Stimulated activated naive CD8-positive, alpha-beta T cell treated with anti-CD3 and anti-CD28 coated beads, Interleukin-15, amount 100 ng/mL, for 72 hours (primary cell): ENCODE measurements at regions not wholly inside any gene's neighbourhood (a gene's known extent, or its start where the extent isn't known, plus 50 kb on each side); places are given as distances from the start of the nearest gene placed in this dataset.

Experiments
- ATAC-seq: fragments of 150-1000 bp; cut with Tn5 transposase; 2 replicates; pipeline ENCODE4 v1.10.0; 2021; ENCODE audit warnings: mild to moderate bottlenecking, moderate library complexity
- DNase-seq, 2 donors: peaks; one replicate each; pipeline ENCODE4 v3.0.0; 2021 to 2022
- H3K27ac Mint-ChIP-seq, 2 donors: one replicate each; pipeline ENCODE4 v1.8.0; 2022; ENCODE audit warnings: mild to moderate bottlenecking in 2 of 2, mixed read lengths in 2 of 2, moderate library complexity in 2 of 2
- H3K27me3 Mint-ChIP-seq: one replicate; pipeline ENCODE4 v1.8.0; 2022; ENCODE audit warnings: mixed read lengths
- H3K4me1 Mint-ChIP-seq: one replicate; pipeline ENCODE4 v1.8.0; 2022; ENCODE audit warnings: mild to moderate bottlenecking, mixed read lengths
- H3K4me3 Mint-ChIP-seq, 2 donors: one replicate each; pipeline ENCODE4 v1.8.0; 2022; ENCODE audit warnings: mild to moderate bottlenecking in 2 of 2, mixed read lengths in 2 of 2, moderate library complexity in 1 of 2
- H3K9me3 Mint-ChIP-seq, 2 donors: one replicate each; pipeline ENCODE4 v1.8.0; 2022; ENCODE audit warnings: mixed read lengths in 2 of 2

DNA sequence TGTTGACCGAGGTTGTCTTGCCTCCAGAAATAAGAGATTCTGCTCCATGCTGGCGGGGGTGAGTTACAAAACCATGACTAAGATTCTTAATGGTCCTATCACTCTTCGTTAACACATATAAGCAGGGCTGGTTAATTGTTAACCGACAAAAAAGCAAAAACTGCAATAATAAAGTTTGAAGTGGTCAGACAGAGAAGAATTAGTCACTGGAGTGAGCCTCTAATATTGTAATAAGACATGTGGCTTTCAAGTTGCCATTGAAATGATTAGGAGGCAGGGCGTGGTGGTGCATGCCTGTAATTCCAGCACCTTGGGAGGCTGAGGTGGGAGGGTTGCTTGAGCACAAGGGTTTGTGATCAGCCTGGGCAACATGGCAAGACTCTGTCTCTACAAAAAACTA is 78.4 kb upstream of the NR2F2 start:
- ATAC-seq (no peak), DNase-seq (no peak)
- no peaks in the 10 kb centered on the region for H3K4me1 Mint-ChIP-seq
- H3K27me3 Mint-ChIP-seq: no peaks in the 10 kb centered on the region
- peaks cover 0 to 11% of the 10 kb centered on the region in 2 donors for H3K9me3 Mint-ChIP-seq
- no peak overlapping the region for H3K4me3 Mint-ChIP-seq
- no peak overlapping the region for H3K27ac Mint-ChIP-seq

GRCh38 chr15:96253006-96253747 is 77.3 kb upstream of the NR2F2 start:
- no peaks in the 10 kb centered on the region for H3K27me3 Mint-ChIP-seq
- H3K27ac Mint-ChIP-seq: no peak overlapping the region
- H3K4me3 Mint-ChIP-seq: no peak overlapping the region
- DNase-seq (no peak), ATAC-seq (no peak)
- H3K9me3 Mint-ChIP-seq: peaks cover 0 to 11% of the 10 kb centered on the region in 2 donors
- H3K4me1 Mint-ChIP-seq: no peaks in the 10 kb centered on the region

DNA sequence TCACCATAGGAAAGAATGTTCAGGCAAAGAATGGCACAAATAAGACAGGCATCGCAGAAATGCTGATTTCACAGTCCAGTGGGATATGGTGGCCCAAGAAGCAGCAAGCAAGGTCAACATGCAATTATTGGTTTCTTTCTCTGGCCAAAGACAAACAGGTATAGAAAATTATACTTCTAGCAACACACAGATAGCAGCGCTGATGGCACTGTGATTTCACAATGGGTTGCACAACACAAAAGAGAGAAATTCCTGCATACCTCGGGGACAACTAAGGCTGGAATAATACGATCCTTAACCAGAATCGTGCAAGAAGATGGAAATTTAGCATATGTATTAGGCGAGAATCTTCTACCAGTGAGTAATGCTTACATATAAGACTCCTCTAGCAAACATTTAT is 76.3 kb upstream of the NR2F2 start:
- ATAC-seq (no peak), DNase-seq (no peak)
- no peaks in the 10 kb centered on the region for H3K4me1 Mint-ChIP-seq
- peaks cover 0 to 11% of the 10 kb centered on the region in 2 donors for H3K9me3 Mint-ChIP-seq
- H3K27ac Mint-ChIP-seq: no peak overlapping the region
- no peak overlapping the region for H3K4me3 Mint-ChIP-seq
- H3K27me3 Mint-ChIP-seq: no peaks in the 10 kb centered on the region

DNA sequence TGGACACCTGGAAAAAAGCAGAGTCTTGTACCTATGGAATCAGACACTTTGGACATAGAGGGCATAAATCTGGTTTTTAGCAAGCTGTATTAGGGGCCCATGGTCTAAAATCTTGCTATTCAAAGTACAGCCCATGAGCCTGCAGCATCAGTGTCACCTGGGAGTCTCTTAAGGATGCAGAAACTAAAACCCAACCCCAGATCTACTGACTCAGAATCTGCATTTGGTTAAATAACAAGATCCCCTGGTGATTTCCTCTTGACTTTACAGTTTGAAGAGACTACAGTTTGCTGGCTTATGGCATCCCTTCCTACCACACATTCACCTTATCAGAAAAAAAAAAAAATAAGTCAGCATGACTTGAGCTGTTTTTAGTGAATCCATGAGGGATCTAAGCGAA is 74.9 kb upstream of the NR2F2 start:
- ATAC-seq: no peak
- H3K4me3 Mint-ChIP-seq: no peak overlapping the region
- H3K27ac Mint-ChIP-seq: no peak overlapping the region
- no peaks in the 10 kb centered on the region for H3K4me1 Mint-ChIP-seq
- H3K9me3 Mint-ChIP-seq: peaks cover 0 to 11% of the 10 kb centered on the region in 2 donors
- H3K27me3 Mint-ChIP-seq: no peaks in the 10 kb centered on the region
- DNase-seq: no peak

GRCh38 chr15:96261575-96262034 is 68.9 kb upstream of the NR2F2 start:
- H3K27me3 Mint-ChIP-seq: no peaks in the 10 kb centered on the region
- H3K27ac Mint-ChIP-seq: no peak overlapping the region
- no peak for ATAC-seq
- H3K9me3 Mint-ChIP-seq: no peaks in the 10 kb centered on the region
- no peak for DNase-seq
- no peaks in the 10 kb centered on the region for H3K4me1 Mint-ChIP-seq
- H3K4me3 Mint-ChIP-seq: no peak overlapping the region

DNA sequence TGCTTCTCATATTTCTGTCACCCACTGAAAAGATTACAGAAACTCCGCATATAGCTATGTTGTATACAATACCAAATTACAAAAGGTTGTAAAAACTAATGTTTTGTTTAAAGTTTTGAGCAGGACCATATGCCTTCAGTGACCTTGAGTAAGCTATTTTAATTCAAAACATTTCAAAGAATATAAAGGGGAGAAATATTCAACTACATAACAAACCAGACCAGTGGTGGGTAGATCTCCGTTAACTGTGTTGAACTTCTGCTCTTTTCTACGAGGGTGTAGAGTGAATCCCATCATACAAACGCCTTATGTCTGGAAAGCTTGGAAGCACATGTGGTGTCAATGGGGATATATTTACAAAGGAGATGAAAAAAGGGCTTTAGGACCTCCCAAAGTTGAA is 68.4 kb upstream of the NR2F2 start:
- DNase-seq: no peak
- Mint-ChIP-seq H3K9me3 (no peaks in the 10 kb centered on the region), H3K4me1 (no peaks in the 10 kb centered on the region), H3K4me3 (no peak overlapping the region), H3K27me3 (no peaks in the 10 kb centered on the region), H3K27ac (no peak overlapping the region)
- ATAC-seq: no peak

- H3K4me1 Mint-ChIP-seq: no peaks in the 10 kb centered on the region
- no peak overlapping the region for H3K4me3 Mint-ChIP-seq
- DNase-seq: no peak
- H3K27ac Mint-ChIP-seq: no peak overlapping the region
- H3K27me3 Mint-ChIP-seq: no peaks in the 10 kb centered on the region
- no peaks in the 10 kb centered on the region for H3K9me3 Mint-ChIP-seq
- ATAC-seq: no peak
These were observed 67.7 kb upstream of the NR2F2 start for GRCh38 chr15:96262549-96263489.

DNA sequence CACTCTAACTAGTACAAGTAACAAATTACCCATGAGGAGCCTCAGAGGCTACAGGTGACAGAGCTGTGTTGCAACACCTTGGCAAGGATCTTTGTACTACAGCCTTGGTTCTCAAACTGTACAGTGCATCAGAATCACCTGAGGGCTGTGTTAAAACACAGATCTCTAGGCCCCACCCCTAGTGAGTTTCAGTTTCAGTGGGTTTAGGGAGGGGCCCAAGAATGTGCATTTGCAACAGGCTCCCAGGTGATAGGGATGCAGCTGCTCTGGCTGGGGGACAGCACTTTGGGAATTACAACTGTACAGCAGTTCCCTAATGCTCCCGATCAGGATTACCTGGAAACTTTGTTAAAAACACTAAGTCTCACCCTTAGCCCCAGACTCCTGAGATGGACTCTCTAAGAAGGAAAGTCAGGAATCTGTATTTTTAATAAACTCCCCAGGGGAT is 66.1 kb upstream of the NR2F2 start:
- DNase-seq (no peak), ATAC-seq (no peak)
- Mint-ChIP-seq H3K4me1 (no peaks in the 10 kb centered on the region), H3K27me3 (no peaks in the 10 kb centered on the region), H3K4me3 (no peak overlapping the region), H3K27ac (no peak overlapping the region), H3K9me3 (no peaks in the 10 kb centered on the region)

GRCh38 chr15:96264801-96265515 is 65.5 kb upstream of the NR2F2 start:
- Mint-ChIP-seq H3K4me1 (no peaks in the 10 kb centered on the region), H3K27me3 (no peaks in the 10 kb centered on the region), H3K27ac (no peak overlapping the region), H3K4me3 (no peak overlapping the region), H3K9me3 (no peaks in the 10 kb centered on the region)
- ATAC-seq (no peak), DNase-seq (no peak)

DNA sequence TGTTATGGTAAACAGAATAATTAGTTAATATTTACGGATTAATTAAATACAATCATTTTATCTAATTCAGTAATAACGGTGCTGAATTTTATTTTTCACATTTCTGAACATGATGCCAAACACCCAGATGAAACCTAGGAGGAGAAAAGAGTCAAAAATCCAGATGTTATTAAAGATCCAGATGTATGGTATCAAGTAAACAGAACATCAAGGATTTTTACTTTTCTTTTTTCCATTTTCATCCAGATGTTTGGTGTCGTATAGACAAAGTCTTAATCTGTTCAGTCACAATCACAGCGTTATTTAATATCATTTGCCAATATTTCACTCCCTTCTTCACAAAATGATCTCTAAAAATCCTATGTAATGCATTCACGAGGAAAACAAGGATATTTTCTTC is 64.0 kb upstream of the NR2F2 start:
- Mint-ChIP-seq H3K27me3 (no peaks in the 10 kb centered on the region), H3K27ac (no peak overlapping the region), H3K4me3 (no peak overlapping the region), H3K4me1 (no peaks in the 10 kb centered on the region), H3K9me3 (no peaks in the 10 kb centered on the region)
- ATAC-seq: no peak
- no peak for DNase-seq

GRCh38 chr15:96267463-96267862 is 63.0 kb upstream of the NR2F2 start:
- no peaks in the 10 kb centered on the region for H3K4me1 Mint-ChIP-seq
- no peaks in the 10 kb centered on the region for H3K27me3 Mint-ChIP-seq
- H3K9me3 Mint-ChIP-seq: no peaks in the 10 kb centered on the region
- H3K4me3 Mint-ChIP-seq: no peak overlapping the region
- DNase-seq (no peak), ATAC-seq (no peak)
- H3K27ac Mint-ChIP-seq: no peak overlapping the region

DNA sequence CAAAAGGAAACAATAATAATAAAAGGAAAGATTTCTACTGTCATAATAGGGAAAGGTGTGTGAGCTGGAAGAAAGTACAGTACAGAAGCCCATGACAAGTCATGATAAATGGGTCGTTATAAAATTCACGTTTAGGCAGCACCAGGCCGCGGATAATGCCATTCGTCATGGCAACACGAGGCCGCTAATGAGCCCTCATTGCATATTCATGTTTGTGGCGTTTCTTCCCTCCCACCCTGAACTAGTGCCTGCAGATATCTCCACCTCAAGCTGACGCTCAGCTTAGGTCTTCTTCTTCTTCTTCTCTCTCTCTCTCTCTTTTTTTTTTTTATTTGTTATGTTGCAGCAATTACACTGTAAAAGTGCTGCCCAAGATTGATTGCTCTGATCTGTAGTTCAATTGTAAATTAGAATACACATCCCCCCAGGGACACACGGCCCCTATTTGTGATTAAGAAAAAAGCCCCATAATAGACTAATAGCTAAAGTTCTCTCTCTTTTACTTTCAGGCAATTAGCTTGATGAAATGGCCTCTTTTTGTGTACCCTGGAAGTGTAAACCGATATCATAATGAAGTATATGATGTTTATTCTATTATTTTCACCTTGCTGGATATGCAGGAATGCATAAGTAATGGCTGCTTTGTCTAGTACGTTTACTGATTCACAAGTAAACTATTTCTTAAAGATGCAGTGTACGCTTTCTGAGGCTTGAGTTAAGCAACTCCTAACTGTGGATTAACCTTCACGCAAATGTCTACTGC is 61.9 kb upstream of the NR2F2 start:
- H3K9me3 Mint-ChIP-seq: no peaks in the 10 kb centered on the region
- no peak overlapping the region for H3K4me3 Mint-ChIP-seq
- ATAC-seq (no peak), DNase-seq (no peak)
- H3K27ac Mint-ChIP-seq: no peak overlapping the region
- no peaks in the 10 kb centered on the region for H3K27me3 Mint-ChIP-seq
- H3K4me1 Mint-ChIP-seq: no peaks in the 10 kb centered on the region

GRCh38 chr15:96270581-96271172 is 59.8 kb upstream of the NR2F2 start:
- no peak overlapping the region for H3K27ac Mint-ChIP-seq
- no peaks in the 10 kb centered on the region for H3K4me1 Mint-ChIP-seq
- ATAC-seq: no peak
- DNase-seq: no peak
- H3K4me3 Mint-ChIP-seq: no peak overlapping the region
- no peaks in the 10 kb centered on the region for H3K9me3 Mint-ChIP-seq
- H3K27me3 Mint-ChIP-seq: no peaks in the 10 kb centered on the region

DNA sequence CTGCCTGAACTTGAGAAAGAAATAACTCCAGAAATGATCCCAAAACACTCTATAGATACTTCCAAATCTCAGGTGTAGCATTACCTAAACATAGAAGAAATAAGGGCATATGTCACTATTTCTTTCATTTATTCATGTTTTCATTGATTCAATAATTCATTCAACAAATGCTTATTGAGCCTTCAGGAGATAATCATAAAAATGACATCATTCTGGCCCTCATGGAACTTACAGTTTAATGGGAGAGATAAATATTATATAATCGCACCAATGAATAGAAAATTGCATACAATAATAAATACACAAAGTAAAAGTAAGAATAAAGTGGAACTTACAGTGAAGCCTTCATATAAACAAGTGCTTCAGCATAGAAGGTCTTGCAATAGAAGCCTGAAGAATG is 58.1 kb upstream of the NR2F2 start:
- ATAC-seq: no peak
- DNase-seq: no peak
- H3K4me3 Mint-ChIP-seq: no peak overlapping the region
- no peaks in the 10 kb centered on the region for H3K27me3 Mint-ChIP-seq
- H3K4me1 Mint-ChIP-seq: no peaks in the 10 kb centered on the region
- no peaks in the 10 kb centered on the region for H3K9me3 Mint-ChIP-seq
- H3K27ac Mint-ChIP-seq: no peak overlapping the region
